GM12878 (cell line): ENCODE measurements at regions not wholly inside any gene's neighbourhood (a gene's known extent, or its start where the extent isn't known, plus 50 kb on each side); places are given as distances from the start of the nearest gene placed in this dataset.

Experiments used
- ATAC-seq: fragments of 200-7000 bp; cut with Tn5 transposase; 3 replicates; pipeline ENCODE4 v1.9.1; 2020; ENCODE audit warnings: mild to moderate bottlenecking, moderate library complexity
- BruUV-seq: library from RNA; stranded (reverse); fragments of 400-500 nt; replicated peaks from 2 replicates; lab custom pipeline; 2021; lab: Mats Ljungman, UMichigan
- CTCF ChIA-PET: fragments of 300-600 bp; sonication (Branson Sonifier 250); formaldehyde crosslinking; extraction: SDS; loops from one replicate; lab custom pipeline; 2021; ENCODE audit warnings: inconsistent platforms; lab: Yijun Ruan, JAX
- POLR2A ChIA-PET: fragments of 350-600 bp; formaldehyde crosslinking; extraction: SDS; loops from one replicate; lab custom pipeline; 2021; ENCODE audit warnings: inconsistent platforms; lab: Charles Lee
- RAD21 ChIA-PET: fragments of 300-600 bp; sonication (Branson Sonifier 250); formaldehyde crosslinking; loops from one replicate; lab custom pipeline; 2023; ENCODE audit warnings: antibody characterized with exemption; ENCODE audit not compliant: unreplicated experiment; lab: Charles Lee
- SMC1A ChIA-PET: fragments of 300-600 bp; sonication (Branson Sonifier 250); formaldehyde crosslinking; loops from one replicate; lab custom pipeline; 2023; ENCODE audit not compliant: unreplicated experiment, uncharacterized antibody; lab: Charles Lee
- DNase-seq: peaks from one replicate; pipeline ENCODE4 v3.0.0-alpha.2; 2011; ENCODE audit warnings: low read depth, low spot score
- FAIRE-seq: peaks from 3 replicates; lab custom pipeline; 2011; peaks lifted over from hg19 to GRCh38; lab: Jason Lieb, UNC
- H2AFZ ChIP-seq: 2 replicates; pipeline ENCODE4 v1.6.0; 2011; ENCODE audit warnings: low read depth, low read length, control low read depth; ENCODE audit not compliant: control insufficient read depth
- H3K27ac ChIP-seq: 2 replicates; pipeline ENCODE4 v1.5.1; 2011; ENCODE audit warnings: control low read depth; ENCODE audit not compliant: control insufficient read depth, insufficient read depth
- H3K27me3 ChIP-seq, 2 experiments: replicated peaks in 1 of 2; 2 replicates each; pipeline versions ENCODE4 v1.6.0 to v1.6.1; 2011; ENCODE audit warnings: low read length in 1 of 2; ENCODE audit not compliant: control insufficient read depth in 2 of 2, insufficient read depth in 2 of 2
- H3K36me3 ChIP-seq, 2 experiments: 2 replicates each; pipeline ENCODE4 v1.5.1; 2011; ENCODE audit warnings: low read length in 1 of 2; ENCODE audit not compliant: control insufficient read depth in 2 of 2, insufficient read depth in 2 of 2
- H3K4me1 ChIP-seq: 2 replicates; pipeline ENCODE4 v1.6.1; 2011; ENCODE audit warnings: mild to moderate bottlenecking, low read length, moderate library complexity, mixed read lengths; ENCODE audit not compliant: control insufficient read depth, insufficient read depth
- H3K4me2 ChIP-seq: 2 replicates; pipeline ENCODE4 v1.6.0; 2011; ENCODE audit warnings: control low read depth; ENCODE audit not compliant: control insufficient read depth, insufficient read depth
- H3K4me3 ChIP-seq: fragments of 200-600 bp; sonication (generic); 2 replicates; pipeline ENCODE4 v1.5.1; 2016
- H3K79me2 ChIP-seq: 2 replicates; pipeline ENCODE4 v1.6.0; 2011; ENCODE audit warnings: low read length; ENCODE audit not compliant: control insufficient read depth, insufficient read depth
- H3K9ac ChIP-seq: 2 replicates; pipeline ENCODE4 v1.8.0; 2011; ENCODE audit warnings: low read length, control low read depth, mixed read lengths; ENCODE audit not compliant: control insufficient read depth, insufficient read depth
- H3K9me3 ChIP-seq: replicated peaks from 3 replicates; pipeline ENCODE4 v1.5.1; 2011; ENCODE audit warnings: mild to moderate bottlenecking, low read length; ENCODE audit not compliant: control insufficient read depth, insufficient read depth
- H4K20me1 ChIP-seq: 2 replicates; pipeline ENCODE4 v1.6.0; 2011; ENCODE audit not compliant: control insufficient read depth, insufficient read depth
- ATF2 ChIP-seq: IDR thresholded peaks from 2 replicates; pipeline ENCODE4 v1.6.1; 2012; ENCODE audit warnings: low read length, inconsistent platforms
- BACH1 ChIP-seq: fragments of 450-650 bp; IDR thresholded peaks from 2 replicates; pipeline ENCODE4 v1.6.1; 2017; ENCODE audit warnings: mild to moderate bottlenecking, borderline replicate concordance
- BCLAF1 ChIP-seq: fragments of 450-650 bp; IDR thresholded peaks from 2 replicates; pipeline ENCODE4 v1.6.1; 2017; ENCODE audit warnings: antibody characterized with exemption, mild to moderate bottlenecking, moderate library complexity
- BMI1 ChIP-seq: fragments of 450-650 bp; IDR thresholded peaks from 2 replicates; pipeline ENCODE4 v1.6.1; 2016; ENCODE audit warnings: mild to moderate bottlenecking, moderate library complexity, borderline replicate concordance
- BRCA1 ChIP-seq: IDR thresholded peaks from 2 replicates; pipeline ENCODE4 v1.6.1; 2011; ENCODE audit warnings: low read depth, low read length, improper control_type of control experiment
- CHD1 ChIP-seq: IDR thresholded peaks from 2 replicates; pipeline ENCODE4 v1.6.1; 2012; ENCODE audit warnings: low read depth, low read length, improper control_type of control experiment
- MLLT1 ChIP-seq: fragments of 450-650 bp; IDR thresholded peaks from 2 replicates; pipeline ENCODE4 v1.6.1; 2016; ENCODE audit warnings: mild to moderate bottlenecking
- MYC ChIP-seq: IDR thresholded peaks from 2 replicates; pipeline ENCODE4 v1.6.1; 2011; ENCODE audit warnings: mild to moderate bottlenecking, low read length, moderate library complexity, inconsistent platforms; ENCODE audit not compliant: insufficient read depth, insufficient replicate concordance, insufficient read length, severe bottlenecking
- NR2F1 ChIP-seq: fragments of 450-650 bp; conservative IDR thresholded peaks from 2 replicates; pipeline ENCODE4 v1.6.1; 2017; ENCODE audit warnings: mild to moderate bottlenecking
- RFX5 ChIP-seq: IDR thresholded peaks from 2 replicates; pipeline ENCODE4 v1.6.1; 2011; ENCODE audit warnings: low read depth, low read length, improper control_type of control experiment
- TARDBP ChIP-seq: IDR thresholded peaks from 2 replicates; pipeline ENCODE4 v1.6.1; 2016; ENCODE audit warnings: borderline replicate concordance
- TBL1XR1 ChIP-seq: IDR thresholded peaks from 2 replicates; pipeline ENCODE4 v1.6.1; 2012; ENCODE audit warnings: low read depth, low read length, improper control_type of control experiment
- ZNF384 ChIP-seq: IDR thresholded peaks from 2 replicates; pipeline ENCODE4 v1.6.1; 2012; ENCODE audit warnings: low read depth, mild to moderate bottlenecking, low read length, improper control_type of control experiment, borderline replicate concordance
- whole genome bisulfite sequencing: methylation state at CpG from one replicate; pipeline ENCODE4 v1.1.6; 2016; ENCODE audit warnings: low lambda C conversion rate; ENCODE audit not compliant: insufficient replicate concordance, insufficient coverage; ENCODE audit errors: missing lambda C conversion rate; 5-methylcytosine and 5-hydroxymethylcytosine counted together
- in situ Hi-C: fragments of 300-500 bp; cut with MboI; formaldehyde crosslinking; loops from 9 replicates; pipeline ENCODE4 v1.14.3; 2018; ENCODE audit warnings: mixed read lengths
- intact Hi-C: fragments of 100-400 bp; cut with micrococcal nuclease; formaldehyde crosslinking; loops from one replicate; pipeline ENCODE4 v1.14.2; 2022; ENCODE audit not compliant: unreplicated experiment
- TF ChIP-seq, protein P1 (sequence below): IDR thresholded peaks from 2 replicates; pipeline ENCODE4 v1.6.1; 2012; ENCODE audit warnings: low read depth, low read length, improper control_type of control experiment

DNA sequence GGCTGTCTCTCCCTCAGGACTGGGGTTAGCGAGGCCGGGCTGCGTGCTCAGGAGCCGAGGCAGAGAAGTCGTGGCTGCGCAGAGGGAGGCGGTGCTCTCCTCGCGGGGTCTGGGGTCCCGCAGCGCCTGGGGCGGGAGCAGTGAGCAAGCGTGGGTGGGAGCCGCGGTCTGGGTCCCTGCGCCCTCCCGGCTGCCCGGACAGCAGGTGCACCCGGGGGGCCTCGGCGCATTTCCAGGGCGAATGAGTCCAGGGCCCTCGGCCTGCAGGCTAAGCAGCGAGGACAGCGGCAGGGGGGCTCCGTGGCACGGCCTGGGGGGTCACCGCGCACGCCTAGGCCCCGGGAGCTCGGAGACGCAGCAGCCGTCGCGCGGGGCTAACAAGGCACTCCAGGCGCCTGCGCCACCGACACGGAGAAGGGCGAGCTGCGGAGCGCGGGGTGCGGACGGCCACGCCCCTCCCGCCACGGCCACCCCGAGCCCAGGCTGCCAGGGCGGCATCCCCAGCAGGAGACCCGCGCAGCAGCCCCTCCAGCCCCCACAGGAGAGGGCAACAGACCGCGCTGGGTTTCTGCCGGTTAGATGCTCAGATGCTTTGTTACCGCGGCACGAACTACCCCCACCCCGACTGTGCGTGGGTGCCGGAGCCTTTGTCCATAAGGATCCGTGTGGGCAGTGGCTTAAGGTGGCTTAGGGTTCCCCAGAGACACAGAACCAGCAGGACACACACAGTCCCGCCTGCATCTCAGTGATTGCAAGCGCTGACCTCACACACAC is 117.7 kb upstream of the C14orf180 start (continued):
- TF ChIP-seq TARDBP: no peak

- Histone ChIP-seq H3K9me3 (no peaks in the 10 kb centered on the region), H3K4me3 (no peak overlapping the region), H3K4me1 (no peaks in the 10 kb centered on the region), H4K20me1 (no peaks in the 10 kb centered on the region; the same call in 1 of the 2 replicates), H3K27me3 (peaks cover 0 to 2% of the 10 kb centered on the region in 2 experiments; a peak in 3 of 4 replicates), H3K9ac (no peak overlapping the region), H2AFZ (no peak overlapping the region), H3K27ac (no peak overlapping the region), H3K79me2 (no peaks in the 10 kb centered on the region), H3K36me3 (no peaks in the 10 kb centered on the region), H3K4me2 (no peak overlapping the region)
- ATAC-seq (no peak; the same call in 2 of the 3 replicates), FAIRE-seq (no peak), DNase-seq (no peak)
- RAD21 ChIA-PET: no interaction called here
- in situ Hi-C loops: no loop called here
- POLR2A ChIA-PET: no interaction called here
- CTCF ChIA-PET: no interaction called here
- 11% methylated on average over 16 of the region's 16 CpGs for WGBS
- intact Hi-C loops: no loop called here
- BruUV-seq: no TSS peak
- SMC1A ChIA-PET: no interaction called here
- TF ChIP-seq NR2F1 (no peak), ATF2 (no peak), BCLAF1 (no peak), CHD1 (no peak), BRCA1 (no peak), MLLT1 (no peak), MYC (no peak), BACH1 (no peak), TBL1XR1 (no peak), ZNF384 (no peak), RFX5 (no peak), BMI1 (no peak)
- TF ChIP-seq, protein P1, sequence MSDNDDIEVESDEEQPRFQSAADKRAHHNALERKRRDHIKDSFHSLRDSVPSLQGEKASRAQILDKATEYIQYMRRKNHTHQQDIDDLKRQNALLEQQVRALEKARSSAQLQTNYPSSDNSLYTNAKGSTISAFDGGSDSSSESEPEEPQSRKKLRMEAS: no peak
These were observed 116.6 kb upstream of the C14orf180 start for GRCh38 chr14:104462651-104463630.
